Transverse colon (tissue), 3 donors: ENCODE measurements at regions not wholly inside any gene's neighbourhood (a gene's known extent, or its start where the extent isn't known, plus 50 kb on each side); places are given as distances from the start of the nearest gene placed in this dataset.
"Not testable (repeated sequence)": the region's sequence is repeated elsewhere in the genome, so short reads cannot be mapped to it uniquely, and the experiment has no call there.

Experiments
- EP300 ChIP-seq: sonication (generic); formaldehyde crosslinking; IDR thresholded peaks from one replicate; pipeline ENCODE4 v1.6.1; 2017; ENCODE audit warnings: antibody characterized with exemption, low read depth
- POLR2A ChIP-seq: fragments of 450-650 bp; IDR thresholded peaks from one replicate; pipeline ENCODE4 v1.6.1; 2016; ENCODE audit warnings: antibody characterized with exemption, mild to moderate bottlenecking, moderate library complexity
- TF ChIP-seq, protein P1 (sequence below), 5 experiments: fragments of 200-600 bp in 3 of 5; fragments of 450-650 bp in 2 of 5; sonication (generic) in 3 of 5; IDR thresholded peaks; 1 replicate in 2 of 5; 2 replicates in 3 of 5; pipeline ENCODE4 v1.5.1; 2016 to 2017; ENCODE audit warnings: antibody characterized with exemption in 5 of 5, inconsistent platforms in 3 of 5, mild to moderate bottlenecking in 2 of 5, moderate library complexity in 1 of 5

GRCh38 chr21:10332935-10333334 is 188.4 kb upstream of the TPTE start:
- TF ChIP-seq EP300, POLR2A: not testable (repeated sequence)
- TF ChIP-seq, protein P1, sequence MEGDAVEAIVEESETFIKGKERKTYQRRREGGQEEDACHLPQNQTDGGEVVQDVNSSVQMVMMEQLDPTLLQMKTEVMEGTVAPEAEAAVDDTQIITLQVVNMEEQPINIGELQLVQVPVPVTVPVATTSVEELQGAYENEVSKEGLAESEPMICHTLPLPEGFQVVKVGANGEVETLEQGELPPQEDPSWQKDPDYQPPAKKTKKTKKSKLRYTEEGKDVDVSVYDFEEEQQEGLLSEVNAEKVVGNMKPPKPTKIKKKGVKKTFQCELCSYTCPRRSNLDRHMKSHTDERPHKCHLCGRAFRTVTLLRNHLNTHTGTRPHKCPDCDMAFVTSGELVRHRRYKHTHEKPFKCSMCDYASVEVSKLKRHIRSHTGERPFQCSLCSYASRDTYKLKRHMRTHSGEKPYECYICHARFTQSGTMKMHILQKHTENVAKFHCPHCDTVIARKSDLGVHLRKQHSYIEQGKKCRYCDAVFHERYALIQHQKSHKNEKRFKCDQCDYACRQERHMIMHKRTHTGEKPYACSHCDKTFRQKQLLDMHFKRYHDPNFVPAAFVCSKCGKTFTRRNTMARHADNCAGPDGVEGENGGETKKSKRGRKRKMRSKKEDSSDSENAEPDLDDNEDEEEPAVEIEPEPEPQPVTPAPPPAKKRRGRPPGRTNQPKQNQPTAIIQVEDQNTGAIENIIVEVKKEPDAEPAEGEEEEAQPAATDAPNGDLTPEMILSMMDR (IDR thresholded peaks at IDR 0.05), result not testable (repeated sequence)
